DMS79 (cell line): ENCODE measurements at regions not wholly inside any gene's neighbourhood (a gene's known extent, or its start where the extent isn't known, plus 50 kb on each side); places are given as distances from the start of the nearest gene placed in this dataset.
"Not testable (repeated sequence)": the region's sequence is repeated elsewhere in the genome, so short reads cannot be mapped to it uniquely, and the experiment has no call there.

ENCODE experiments used
- DNase-seq: peaks from one replicate; lab custom pipeline; 2025; lab: John Stamatoyannopoulos, UW

- no peak for DNase-seq
Measured at GRCh38 chr11:79668575-79668974, 227.7 kb upstream of the TENM4 start.

- DNase-seq: no peak
Measured at GRCh38 chr11:79667380-79667779, 226.6 kb upstream of the TENM4 start.

- DNase-seq: no peak
Measured at GRCh38 chr11:79663017-79663416, 222.2 kb upstream of the TENM4 start.

DNA sequence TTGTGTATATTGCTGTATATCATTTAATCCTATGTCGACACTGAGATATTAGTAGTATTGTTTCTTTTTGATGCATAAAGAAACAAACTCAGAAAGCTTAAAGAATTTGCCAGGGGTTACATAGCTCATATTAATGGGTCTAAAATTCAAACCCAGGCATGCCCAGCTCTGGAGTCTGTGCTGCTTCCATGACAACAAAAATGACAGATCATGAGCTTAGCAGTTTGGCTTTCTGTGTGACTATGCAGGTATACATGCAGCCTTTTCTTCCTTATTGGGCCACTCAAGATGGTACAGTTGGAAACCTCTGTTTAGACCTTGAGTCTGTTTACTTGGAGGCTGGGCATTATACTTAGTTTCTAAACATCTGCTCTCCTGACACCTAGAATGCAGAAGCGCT lies 220.5 kb upstream of the TENM4 start:
- DNase-seq: no peak

GRCh38 chr11:79648766-79649520 lies 208.1 kb upstream of the TENM4 start:
- no peak for DNase-seq

- no peak for DNase-seq
Measured at GRCh38 chr11:79637219-79637618, 196.4 kb upstream of the TENM4 start.

DNA sequence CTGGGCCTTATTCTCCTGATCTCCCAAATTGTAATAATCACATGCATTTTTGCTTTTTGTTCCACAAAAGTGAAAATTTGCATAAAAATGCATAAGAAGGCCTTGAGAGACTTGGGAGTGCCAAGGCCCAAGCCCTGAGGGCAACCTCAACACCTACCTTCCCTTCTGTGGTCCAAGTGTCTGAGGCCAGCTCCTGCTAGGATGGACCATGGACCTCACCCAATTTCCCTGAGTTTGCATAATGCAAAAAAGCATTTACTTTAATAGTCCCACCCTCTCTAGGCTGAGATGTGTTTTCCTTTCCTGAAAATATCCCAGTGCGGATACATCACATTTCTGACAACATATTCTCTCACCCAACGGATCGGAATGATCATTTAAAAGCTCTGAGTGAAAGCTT lies 194.1 kb upstream of the TENM4 start:
- DNase-seq: no peak

GRCh38 chr11:79627281-79627680 lies 186.5 kb upstream of the TENM4 start:
- DNase-seq: no peak

DNA sequence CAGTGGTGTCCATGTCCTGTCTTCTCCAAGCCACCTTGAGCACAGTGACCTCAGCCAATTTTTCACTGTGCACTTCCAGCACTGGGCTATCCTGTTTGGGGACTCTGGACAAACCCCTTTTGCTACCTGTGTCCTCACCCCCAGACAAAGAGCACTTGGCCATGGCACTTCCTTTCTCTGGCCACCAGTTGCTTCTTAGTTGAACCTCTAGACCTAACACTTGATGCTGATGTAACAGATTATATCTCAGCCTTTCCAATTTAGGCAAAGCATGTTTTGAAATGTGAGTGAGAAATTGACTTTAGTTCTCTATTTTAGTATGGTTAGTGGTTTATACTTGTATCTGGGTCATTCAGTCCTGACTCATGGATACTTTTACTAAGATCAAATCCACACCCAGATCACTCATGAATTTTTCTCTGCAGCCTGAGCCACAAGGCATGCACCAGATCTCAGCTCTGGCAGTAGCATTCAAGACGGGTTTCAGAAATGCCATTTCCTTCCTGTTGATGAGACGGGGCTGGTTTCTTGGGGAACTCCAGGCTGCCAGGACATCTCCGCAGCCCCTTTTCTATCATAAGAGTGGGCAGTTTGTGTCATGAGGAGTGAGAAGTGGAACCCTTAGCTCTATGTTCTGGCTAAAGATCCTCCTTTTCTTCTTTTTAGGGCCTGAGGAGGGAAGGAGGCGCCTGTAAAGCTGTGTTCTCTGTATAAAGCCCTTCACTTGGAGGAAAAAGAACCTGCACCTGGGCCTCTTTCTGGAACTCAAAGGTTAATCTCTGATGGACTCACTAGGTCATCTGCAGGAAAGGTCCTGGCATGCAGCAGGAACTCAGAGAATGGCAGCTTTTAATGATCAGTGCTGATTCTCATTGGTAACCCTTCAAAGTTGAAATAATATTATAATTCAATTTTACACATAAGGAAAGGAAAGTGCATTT lies 185.6 kb upstream of the TENM4 start:
- no peak for DNase-seq

DNA sequence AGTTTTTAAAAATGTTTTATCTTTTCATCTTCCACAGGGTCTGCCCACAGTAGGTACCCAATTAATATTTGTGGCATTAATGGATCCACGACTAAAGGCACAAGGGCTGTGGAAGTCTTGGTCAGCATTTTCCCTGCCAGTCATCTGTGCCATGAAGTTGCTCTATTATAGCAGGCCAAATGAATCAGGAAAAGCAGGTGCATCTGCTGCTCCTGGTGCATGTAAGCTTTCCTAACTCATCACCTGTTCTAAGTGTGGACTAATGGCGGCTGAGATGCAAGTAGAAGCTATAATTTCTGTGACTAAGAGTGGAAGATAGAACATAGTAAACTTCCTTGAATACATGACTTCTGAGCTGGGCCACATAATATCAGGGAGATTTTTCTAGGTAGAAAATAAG lies 182.5 kb upstream of the TENM4 start:
- DNase-seq: no peak

DNA sequence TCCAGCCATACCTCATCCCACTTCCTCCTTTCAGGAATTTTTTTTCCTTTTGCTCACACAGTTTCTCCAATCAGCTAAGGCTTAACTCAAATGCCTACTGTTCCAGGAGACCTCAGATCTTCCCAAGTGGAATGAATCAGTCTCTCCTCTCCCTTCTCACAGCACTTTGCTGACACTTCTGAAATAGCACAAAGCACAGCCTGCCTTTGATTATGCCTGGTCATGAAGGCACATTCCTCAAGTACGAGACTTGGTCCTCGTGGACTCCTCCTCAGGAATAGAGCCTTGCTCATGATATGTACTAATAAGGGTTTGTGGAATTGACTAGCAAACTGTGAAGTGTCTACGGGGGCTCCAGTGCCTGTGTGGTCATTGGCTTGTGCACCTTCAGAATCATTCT lies 176.7 kb upstream of the TENM4 start:
- DNase-seq: no peak

- DNase-seq: no peak
Measured at GRCh38 chr11:79616392-79616851, 175.6 kb upstream of the TENM4 start.

DNA sequence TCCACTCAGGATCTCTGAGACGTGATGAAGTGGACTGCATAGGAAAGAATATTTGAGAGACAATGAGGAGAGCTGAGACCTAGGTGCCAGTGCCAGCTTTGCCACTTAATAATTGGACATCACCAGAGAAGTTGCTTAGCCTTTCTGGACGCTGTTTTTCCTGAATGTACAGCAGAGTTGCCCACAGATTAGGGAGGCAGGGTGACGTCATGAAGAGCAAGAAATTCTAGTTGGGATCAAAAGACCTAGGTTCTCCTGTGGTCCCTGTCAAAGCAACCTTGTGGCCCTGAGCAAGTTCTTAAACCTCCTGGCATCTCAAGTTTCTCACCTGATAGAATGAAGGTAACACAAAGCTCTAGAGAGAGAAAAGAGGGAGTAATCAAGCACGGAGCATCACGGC lies 174.6 kb upstream of the TENM4 start:
- DNase-seq: no peak

GRCh38 chr11:79610678-79611077 lies 169.8 kb upstream of the TENM4 start:
- DNase-seq: no peak

GRCh38 chr11:79610139-79610538 lies 169.3 kb upstream of the TENM4 start:
- no peak for DNase-seq

GRCh38 chr11:79609511-79609910 lies 168.7 kb upstream of the TENM4 start:
- DNase-seq: no peak

DNA sequence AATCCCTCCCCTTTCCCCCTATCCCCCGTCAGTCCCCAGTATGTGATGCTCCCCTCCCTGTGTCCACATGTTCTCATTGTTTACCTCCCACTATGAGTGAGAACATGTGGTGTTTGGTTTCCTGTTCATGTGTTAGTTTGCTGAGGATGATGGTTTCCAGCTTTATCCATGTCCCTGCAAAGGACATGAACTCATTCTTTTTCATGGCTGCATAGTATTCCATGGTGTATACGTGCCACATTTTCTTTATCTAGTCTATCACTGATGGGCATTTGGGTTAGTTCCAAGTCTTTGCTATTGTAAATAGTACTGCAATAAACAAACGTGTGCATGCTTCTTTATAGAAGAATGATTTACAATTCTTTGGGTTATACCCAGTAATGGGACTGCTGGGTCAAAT lies 165.6 kb upstream of the TENM4 start:
- not testable (repeated sequence) for DNase-seq

GRCh38 chr11:79600711-79601110 lies 159.9 kb upstream of the TENM4 start:
- DNase-seq: no peak

GRCh38 chr11:79594834-79595233 lies 154.0 kb upstream of the TENM4 start:
- DNase-seq: no peak

GRCh38 chr11:79592824-79593223 lies 152.0 kb upstream of the TENM4 start:
- no peak for DNase-seq

- no peak for DNase-seq
Measured at GRCh38 chr11:79592406-79592805, 151.6 kb upstream of the TENM4 start.

- DNase-seq: no peak
Measured at GRCh38 chr11:79582434-79582833, 141.6 kb upstream of the TENM4 start.

DNA sequence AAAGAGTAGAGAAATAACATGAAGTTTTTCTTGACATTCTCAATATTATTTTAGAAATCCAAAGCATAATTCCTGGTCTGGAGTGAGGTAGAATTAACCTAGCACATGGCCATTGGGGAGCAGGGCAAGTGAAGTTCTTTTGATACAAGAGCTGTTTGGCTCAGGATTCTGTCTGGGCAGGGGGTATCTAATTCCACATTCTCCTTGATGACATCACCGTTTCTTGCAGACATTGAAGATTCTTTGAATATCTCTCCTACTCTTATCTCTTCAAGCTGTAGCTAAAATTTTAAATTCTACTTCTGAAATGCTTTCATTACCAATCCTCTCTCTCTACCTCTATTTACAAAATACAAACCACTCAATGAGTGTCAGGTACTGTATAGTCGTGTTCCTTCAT lies 138.2 kb upstream of the TENM4 start:
- DNase-seq: no peak
